Heart left ventricle (tissue), 16 donors: ENCODE measurements at regions not wholly inside any gene's neighbourhood (a gene's known extent, or its start where the extent isn't known, plus 50 kb on each side); places are given as distances from the start of the nearest gene placed in this dataset.

ENCODE experiments used
- ATAC-seq, 4 donors: fragments of 200-7000 bp; cut with Tn5 transposase; one replicate each; pipeline ENCODE4 v1.9.1; 2020 to 2022; ENCODE audit warnings: moderate library complexity in 4 of 4, mild to moderate bottlenecking in 3 of 4, moderate number of reproducible peaks in 1 of 4
- DNase-seq, 5 donors: peaks; one replicate each; pipeline ENCODE4 v3.0.0-alpha.2; 2020
- H3K27ac ChIP-seq, 12 donors: fragments of 200-600 bp; sonication (generic) in 4 of 12; one replicate each; pipeline versions ENCODE4 v1.5.0 to v1.8.0; 2016 to 2022; ENCODE audit warnings: mild to moderate bottlenecking in 2 of 12
- H3K27me3 ChIP-seq, 9 donors: fragments of 200-600 bp; sonication (generic) in 2 of 9; one replicate each; pipeline versions ENCODE4 v1.5.1 to v1.8.0; 2016 to 2022; ENCODE audit warnings: mild to moderate bottlenecking in 3 of 9
- H3K36me3 ChIP-seq, 9 donors: fragments of 200-600 bp; sonication (generic) in 2 of 9; one replicate each; pipeline versions ENCODE4 v1.5.0 to v1.8.0; 2018 to 2022; ENCODE audit warnings: mild to moderate bottlenecking in 2 of 9
- H3K4me1 ChIP-seq, 12 donors: fragments of 200-600 bp; sonication (generic) in 4 of 12; one replicate each; pipeline versions ENCODE4 v1.5.0 to v1.8.0; 2016 to 2022; ENCODE audit warnings: mild to moderate bottlenecking in 3 of 12
- H3K4me3 ChIP-seq, 12 donors: fragments of 200-600 bp; sonication (generic) in 4 of 12; one replicate each; pipeline versions ENCODE4 v1.5.0 to v1.8.0; 2017 to 2022; ENCODE audit warnings: mild to moderate bottlenecking in 9 of 12, moderate library complexity in 4 of 12
- H3K9me3 ChIP-seq, 12 donors: fragments of 200-600 bp; sonication (generic) in 4 of 12; one replicate each; pipeline versions ENCODE4 v1.5.0 to v1.8.0; 2016 to 2022; ENCODE audit warnings: mild to moderate bottlenecking in 1 of 12
- POLR2A ChIP-seq, 2 donors: fragments of 450-650 bp; IDR thresholded peaks; one replicate each; pipeline ENCODE4 v1.6.1; 2017; ENCODE audit warnings: antibody characterized with exemption in 2 of 2, mild to moderate bottlenecking in 2 of 2, moderate library complexity in 2 of 2
- WGBS, 4 donors: extraction: QIAGEN DNeasy Blood & Tissue Kit in 2 of 4; methylation state at CpG; one replicate each; pipeline versions ENCODE4 v1.1.5 to v1.1.7; 2013 to 2018; 5-methylcytosine and 5-hydroxymethylcytosine counted together
- intact Hi-C, 10 donors: fragments of 100-400 bp; cut with DNase I; formaldehyde crosslinking; loops; one replicate each; pipeline versions ENCODE4 v1.11.1 to v1.14.2; 2022
- TF ChIP-seq, protein P1 (sequence below), 12 donors: fragments of 200-600 bp; sonication (generic) in 4 of 12; IDR thresholded peaks; one replicate each; pipeline versions ENCODE4 v1.5.0 to v1.8.0; 2018 to 2022; ENCODE audit warnings: antibody characterized with exemption in 12 of 12, mild to moderate bottlenecking in 5 of 12
- donor health status: ischemic (EF 13 %, LVEDD 7.1; RV severe dilation, severe dysfunction).
- donor health status: healthy with polysubstance abuse.
- donor health status: DM: no; HTN: yes; CAD: no.
- donor health status: DM: no; HTN: no; CAD: no.
- donor health status: ischemic (EF 25% LVEDD 6.9; RV normal size, moderate dysfunction).
- donor health status: ischemic (EF 25% LVEDD 5.7; RV mildly dilated, moderate dysfunction).
- donor health status: healthy.
- donor health status: DM: yes; HTN: yes; CAD: no.
- donor health status: ischemic (EF 35%, LVEDD 5.7; RV mildly dilated, moderate dysfunction).
- donor health status: nonischemic (EF 11% LVEDD 7.7; RV severe dilation, severe dysfunction).
- donor health status: DM: yes; HTN: yes; CAD: no.
- donor health status: PGD.
- donor health status: ischemic (EF 29% LVEDD 5.4; RV normal size, mild dysfunction).
- donor health status: nonischemic (EF 23%, LVEDD 6.1; RV moderate dilation, normal function).

DNA sequence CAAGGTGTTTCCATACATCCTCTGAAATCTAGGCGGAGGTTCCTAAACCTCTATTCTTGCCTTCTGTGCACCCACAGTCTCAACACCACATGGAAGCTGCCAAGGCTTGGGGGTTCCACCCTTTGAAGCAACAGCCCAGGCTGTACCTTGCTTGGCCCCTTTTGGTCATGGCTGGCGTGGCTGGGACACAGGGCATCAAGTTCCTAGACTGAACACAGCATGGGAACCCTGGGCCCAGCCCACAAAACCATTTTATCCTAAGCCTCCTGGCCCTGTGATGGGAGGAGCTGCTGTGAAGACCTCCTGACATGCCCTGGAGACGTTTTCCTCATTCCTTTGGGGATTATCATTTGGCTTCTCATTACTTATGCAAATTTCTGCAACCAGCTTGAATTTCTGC is 739.0 kb upstream of the NECTIN3 start:
- intact Hi-C loops: no loop called here
- 59 to 74% (median 68%) methylated on average over 3 of the region's 3 CpGs for WGBS, 4 donors

GRCh38 chr3:110341047-110341446 is 730.6 kb upstream of the NECTIN3 start:
- no peak for ATAC-seq
- 79 to 85% (median 81%) methylated on average over 2 of the region's 2 CpGs for WGBS, 4 donors
- TF ChIP-seq, protein P1, sequence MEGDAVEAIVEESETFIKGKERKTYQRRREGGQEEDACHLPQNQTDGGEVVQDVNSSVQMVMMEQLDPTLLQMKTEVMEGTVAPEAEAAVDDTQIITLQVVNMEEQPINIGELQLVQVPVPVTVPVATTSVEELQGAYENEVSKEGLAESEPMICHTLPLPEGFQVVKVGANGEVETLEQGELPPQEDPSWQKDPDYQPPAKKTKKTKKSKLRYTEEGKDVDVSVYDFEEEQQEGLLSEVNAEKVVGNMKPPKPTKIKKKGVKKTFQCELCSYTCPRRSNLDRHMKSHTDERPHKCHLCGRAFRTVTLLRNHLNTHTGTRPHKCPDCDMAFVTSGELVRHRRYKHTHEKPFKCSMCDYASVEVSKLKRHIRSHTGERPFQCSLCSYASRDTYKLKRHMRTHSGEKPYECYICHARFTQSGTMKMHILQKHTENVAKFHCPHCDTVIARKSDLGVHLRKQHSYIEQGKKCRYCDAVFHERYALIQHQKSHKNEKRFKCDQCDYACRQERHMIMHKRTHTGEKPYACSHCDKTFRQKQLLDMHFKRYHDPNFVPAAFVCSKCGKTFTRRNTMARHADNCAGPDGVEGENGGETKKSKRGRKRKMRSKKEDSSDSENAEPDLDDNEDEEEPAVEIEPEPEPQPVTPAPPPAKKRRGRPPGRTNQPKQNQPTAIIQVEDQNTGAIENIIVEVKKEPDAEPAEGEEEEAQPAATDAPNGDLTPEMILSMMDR (IDR thresholded peaks at IDR 0.05): no peak
- TF ChIP-seq POLR2A (IDR thresholded peaks at IDR 0.05): no peak
- H3K4me1 ChIP-seq: no peaks in the 10 kb centered on the region
- H3K9me3 ChIP-seq: peaks cover 0 to 14% (median 3%) of the 10 kb centered on the region in 12 donors
- DNase-seq: no peak
- no peak overlapping the region for H3K27ac ChIP-seq
- intact Hi-C loops: no loop called here
- H3K4me3 ChIP-seq: no peak overlapping the region
- no peaks in the 10 kb centered on the region for H3K27me3 ChIP-seq
- no peaks in the 10 kb centered on the region for H3K36me3 ChIP-seq

More for the DNA sequence above, 739.0 kb upstream of the NECTIN3 start:
- no peaks in the 10 kb centered on the region for H3K36me3 ChIP-seq
- no peak overlapping the region for H3K4me3 ChIP-seq
- peaks cover 0 to 19% (median 3%) of the 10 kb centered on the region in 12 donors for H3K9me3 ChIP-seq
- no peak for TF ChIP-seq POLR2A (IDR thresholded peaks at IDR 0.05)
- TF ChIP-seq, protein P1 (IDR thresholded peaks at IDR 0.05): no peak
- H3K27ac ChIP-seq: no peak overlapping the region
- no peaks in the 10 kb centered on the region for H3K27me3 ChIP-seq
- DNase-seq (peak in 2 of 5 donors; percentile 16 to 51), ATAC-seq (no peak)
- no peaks in the 10 kb centered on the region for H3K4me1 ChIP-seq

GRCh38 chr3:110343376-110343775 is 728.2 kb upstream of the NECTIN3 start:
- no peaks in the 10 kb centered on the region for H3K36me3 ChIP-seq
- TF ChIP-seq POLR2A (IDR thresholded peaks at IDR 0.05): no peak
- TF ChIP-seq, protein P1 (IDR thresholded peaks at IDR 0.05): no peak
- no peaks in the 10 kb centered on the region for H3K9me3 ChIP-seq
- no peak for ATAC-seq
- no peak overlapping the region for H3K27ac ChIP-seq
- 77 to 87% (median 81%) methylated on average over 3 of the region's 3 CpGs for WGBS, 4 donors
- intact Hi-C loops: no loop called here
- no peak for DNase-seq
- H3K4me1 ChIP-seq: no peaks in the 10 kb centered on the region
- H3K27me3 ChIP-seq: no peaks in the 10 kb centered on the region
- no peak overlapping the region for H3K4me3 ChIP-seq

- DNase-seq (no peak), ATAC-seq (no peak)
- no peaks in the 10 kb centered on the region for H3K27me3 ChIP-seq
- H3K9me3 ChIP-seq: no peaks in the 10 kb centered on the region
- H3K36me3 ChIP-seq: no peaks in the 10 kb centered on the region
- H3K4me3 ChIP-seq: no peak overlapping the region
- no peak overlapping the region for H3K27ac ChIP-seq
- no peaks in the 10 kb centered on the region for H3K4me1 ChIP-seq
- TF ChIP-seq, protein P1 (IDR thresholded peaks at IDR 0.05): no peak
- TF ChIP-seq POLR2A (IDR thresholded peaks at IDR 0.05): no peak
- 92 to 97% (median 94%) methylated on average over 1 of the region's 1 CpG for WGBS, 4 donors
- intact Hi-C loops: no loop called here
Observed at GRCh38 chr3:110343945-110344344, 727.7 kb upstream of the NECTIN3 start.
